ENCODE measurements at regions not wholly inside any gene's neighbourhood (a gene's known extent, or its start where the extent isn't known, plus 50 kb on each side); places are given as distances from the start of the nearest gene placed in this dataset.

- no peak for DNase-seq
These were observed 168.8 kb downstream of the TANC2 start for GRCh38 chr17:63134867-63135266.

- no peak for DNase-seq
These were observed 170.5 kb downstream of the TANC2 start for GRCh38 chr17:63136369-63137012.

GRCh38 chr17:63137163-63137562 lies 171.1 kb downstream of the TANC2 start:
- DNase-seq: no peak

GRCh38 chr17:63138713-63139112 lies 172.7 kb downstream of the TANC2 start:
- DNase-seq: no peak

GRCh38 chr17:63139356-63139755 lies 173.3 kb downstream of the TANC2 start:
- DNase-seq: no peak

- DNase-seq: peak; percentile 25
These were observed 174.2 kb downstream of the TANC2 start for GRCh38 chr17:63140255-63140654.

- peak; percentile 16 for DNase-seq
These were observed 176.8 kb downstream of the TANC2 start for GRCh38 chr17:63142836-63143235.

- DNase-seq: peak; percentile 16
These were observed 184.5 kb downstream of the TANC2 start for GRCh38 chr17:63150490-63150889.

- DNase-seq: peak; percentile 69
These were observed 185.0 kb downstream of the TANC2 start for GRCh38 chr17:63150994-63151464.

GRCh38 chr17:63151941-63152523 lies 186.0 kb downstream of the TANC2 start:
- peak; percentile 31 for DNase-seq

- DNase-seq: peak; percentile 17
These were observed 187.5 kb downstream of the TANC2 start for GRCh38 chr17:63153488-63153887.

- no peak for DNase-seq
These were observed 188.7 kb downstream of the TANC2 start for GRCh38 chr17:63154586-63155244.

GRCh38 chr17:63156986-63157385 lies 191.0 kb downstream of the TANC2 start:
- DNase-seq: no peak

GRCh38 chr17:63162406-63163157 lies 196.5 kb downstream of the TANC2 start:
- no peak for DNase-seq

GRCh38 chr17:63163158-63163520 lies 197.1 kb downstream of the TANC2 start:
- no peak for DNase-seq

- DNase-seq: no peak
These were observed 199.4 kb downstream of the TANC2 start for GRCh38 chr17:63165400-63165799.

GRCh38 chr17:63170795-63171194 lies 204.8 kb downstream of the TANC2 start:
- DNase-seq: no peak

GRCh38 chr17:63171428-63172393 lies 205.7 kb downstream of the TANC2 start:
- no peak for DNase-seq

- no peak for DNase-seq
These were observed 207.4 kb downstream of the TANC2 start for GRCh38 chr17:63173450-63173849.

GRCh38 chr17:63173903-63174302 lies 207.9 kb downstream of the TANC2 start:
- DNase-seq: no peak

- DNase-seq: no peak
These were observed 212.5 kb downstream of the TANC2 start for GRCh38 chr17:63178530-63178929.

GRCh38 chr17:63181856-63182255 lies 215.8 kb downstream of the TANC2 start:
- DNase-seq: no peak

Data from NCI-H69 (cell line).